Neural crest cell (in vitro differentiated cells): ENCODE measurements at regions not wholly inside any gene's neighbourhood (a gene's known extent, or its start where the extent isn't known, plus 50 kb on each side); places are given as distances from the start of the nearest gene placed in this dataset.
"Not testable (repeated sequence)": the region's sequence is repeated elsewhere in the genome, so short reads cannot be mapped to it uniquely, and the experiment has no call there.

Source experiments
- DNase-seq: peaks from one replicate; pipeline ENCODE4 v3.0.0; 2021; ENCODE audit warnings: low read depth, mixed read lengths, low spot score
- H3K27ac Mint-ChIP-seq: one replicate; pipeline ENCODE4 v1.8.0; 2021; ENCODE audit warnings: mild to moderate bottlenecking, mixed read lengths; ENCODE audit not compliant: unreplicated experiment
- H3K27me3 Mint-ChIP-seq: 2 replicates; pipeline ENCODE4 v1.8.0; 2021; ENCODE audit warnings: low read depth, mild to moderate bottlenecking, mixed read lengths
- H3K36me3 Mint-ChIP-seq: 2 replicates; pipeline ENCODE4 v1.8.0; 2021; ENCODE audit warnings: low read depth, mild to moderate bottlenecking, mixed read lengths
- H3K4me1 Mint-ChIP-seq: 2 replicates; pipeline ENCODE4 v1.8.0; 2021; ENCODE audit warnings: mixed read lengths
- H3K4me3 Mint-ChIP-seq: one replicate; pipeline ENCODE4 v1.8.0; 2021; ENCODE audit warnings: mild to moderate bottlenecking, mixed read lengths
- H3K9me3 Mint-ChIP-seq: 2 replicates; pipeline ENCODE4 v1.8.0; 2021; ENCODE audit warnings: mixed read lengths
- TF ChIP-seq, protein P1 (sequence below): fragments of 200-600 bp; sonication (generic); conservative IDR thresholded peaks from 2 replicates; pipeline ENCODE4 v1.5.0; 2021; ENCODE audit warnings: antibody characterized with exemption, mild to moderate bottlenecking

DNA sequence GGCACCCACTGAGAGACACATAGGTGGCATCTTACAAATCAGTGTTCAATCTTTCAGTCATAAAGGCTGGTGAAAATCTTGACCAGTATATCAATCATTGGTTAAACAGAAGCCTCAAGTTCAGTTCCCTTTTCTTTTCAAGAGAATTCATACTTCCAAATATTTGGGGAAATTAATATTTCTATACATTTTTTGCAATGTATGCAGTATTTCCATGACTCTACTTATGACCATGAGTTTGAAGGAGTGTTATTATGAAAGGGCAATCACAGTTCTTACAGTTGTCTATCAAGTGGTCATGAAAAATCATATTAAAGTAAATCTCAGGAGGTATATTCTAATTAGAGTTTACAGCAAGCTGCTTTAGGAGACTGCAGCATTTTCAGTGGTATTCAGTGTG, 724.0 kb downstream of the ANKRD7 start:
- Mint-ChIP-seq H3K9me3 (peaks cover 8% of the 10 kb centered on the region), H3K27me3 (no peaks in the 10 kb centered on the region), H3K27ac (no peak overlapping the region), H3K36me3 (no peaks in the 10 kb centered on the region), H3K4me1 (peaks cover 6% of the 10 kb centered on the region), H3K4me3 (no peak overlapping the region)
- no peak for DNase-seq
- TF ChIP-seq, protein P1, sequence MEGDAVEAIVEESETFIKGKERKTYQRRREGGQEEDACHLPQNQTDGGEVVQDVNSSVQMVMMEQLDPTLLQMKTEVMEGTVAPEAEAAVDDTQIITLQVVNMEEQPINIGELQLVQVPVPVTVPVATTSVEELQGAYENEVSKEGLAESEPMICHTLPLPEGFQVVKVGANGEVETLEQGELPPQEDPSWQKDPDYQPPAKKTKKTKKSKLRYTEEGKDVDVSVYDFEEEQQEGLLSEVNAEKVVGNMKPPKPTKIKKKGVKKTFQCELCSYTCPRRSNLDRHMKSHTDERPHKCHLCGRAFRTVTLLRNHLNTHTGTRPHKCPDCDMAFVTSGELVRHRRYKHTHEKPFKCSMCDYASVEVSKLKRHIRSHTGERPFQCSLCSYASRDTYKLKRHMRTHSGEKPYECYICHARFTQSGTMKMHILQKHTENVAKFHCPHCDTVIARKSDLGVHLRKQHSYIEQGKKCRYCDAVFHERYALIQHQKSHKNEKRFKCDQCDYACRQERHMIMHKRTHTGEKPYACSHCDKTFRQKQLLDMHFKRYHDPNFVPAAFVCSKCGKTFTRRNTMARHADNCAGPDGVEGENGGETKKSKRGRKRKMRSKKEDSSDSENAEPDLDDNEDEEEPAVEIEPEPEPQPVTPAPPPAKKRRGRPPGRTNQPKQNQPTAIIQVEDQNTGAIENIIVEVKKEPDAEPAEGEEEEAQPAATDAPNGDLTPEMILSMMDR: no peak

DNA sequence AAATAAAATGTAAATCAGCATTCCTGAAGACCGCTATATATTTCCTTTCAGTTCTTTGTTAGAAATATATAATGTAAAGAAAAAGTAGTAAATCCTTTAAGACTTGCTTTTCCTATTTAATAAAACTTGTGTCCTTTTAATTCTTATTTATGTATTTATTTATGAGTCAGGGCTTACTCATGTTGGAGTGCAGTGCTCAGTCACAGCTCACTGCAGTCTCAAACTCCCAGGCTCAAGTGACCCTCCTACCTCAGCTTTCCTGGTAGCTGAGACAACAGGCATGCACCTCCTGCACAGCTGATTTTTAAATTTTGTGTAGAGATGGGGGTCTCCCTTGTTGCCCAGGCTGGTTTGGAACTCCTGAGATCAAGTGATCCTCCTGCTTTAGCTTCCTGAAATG, 724.5 kb downstream of the ANKRD7 start:
- no peak overlapping the region for H3K4me3 Mint-ChIP-seq
- H3K4me1 Mint-ChIP-seq: peaks cover 6% of the 10 kb centered on the region
- H3K27ac Mint-ChIP-seq: no peak overlapping the region
- H3K27me3 Mint-ChIP-seq: no peaks in the 10 kb centered on the region
- peaks cover 8% of the 10 kb centered on the region for H3K9me3 Mint-ChIP-seq
- no peaks in the 10 kb centered on the region for H3K36me3 Mint-ChIP-seq
- TF ChIP-seq, protein P1: no peak
- DNase-seq: no peak

DNA sequence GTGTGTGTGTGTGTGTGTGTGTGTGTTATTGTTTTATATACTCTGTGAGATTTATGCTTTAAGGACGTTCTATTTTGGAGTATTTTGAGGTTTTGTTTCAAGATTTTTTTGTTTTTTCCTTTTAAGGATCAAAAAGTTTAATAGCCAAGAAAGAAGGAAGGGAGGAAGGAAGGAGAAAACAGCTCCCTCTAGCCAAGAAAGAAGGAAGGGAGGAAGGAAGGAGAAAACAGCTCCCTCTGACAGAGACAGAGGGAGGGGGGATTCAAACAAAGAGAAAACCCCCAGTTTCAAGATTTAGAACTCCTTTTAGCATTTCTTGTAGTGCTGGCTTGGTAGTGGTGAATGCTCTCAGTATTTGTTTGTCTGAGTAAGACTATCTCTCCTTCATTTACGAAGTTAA, 731.8 kb downstream of the ANKRD7 start:
- H3K4me1 Mint-ChIP-seq, H3K4me3 Mint-ChIP-seq, H3K27ac Mint-ChIP-seq, H3K27me3 Mint-ChIP-seq, H3K9me3 Mint-ChIP-seq, DNase-seq, H3K36me3 Mint-ChIP-seq: not testable (repeated sequence)

DNA sequence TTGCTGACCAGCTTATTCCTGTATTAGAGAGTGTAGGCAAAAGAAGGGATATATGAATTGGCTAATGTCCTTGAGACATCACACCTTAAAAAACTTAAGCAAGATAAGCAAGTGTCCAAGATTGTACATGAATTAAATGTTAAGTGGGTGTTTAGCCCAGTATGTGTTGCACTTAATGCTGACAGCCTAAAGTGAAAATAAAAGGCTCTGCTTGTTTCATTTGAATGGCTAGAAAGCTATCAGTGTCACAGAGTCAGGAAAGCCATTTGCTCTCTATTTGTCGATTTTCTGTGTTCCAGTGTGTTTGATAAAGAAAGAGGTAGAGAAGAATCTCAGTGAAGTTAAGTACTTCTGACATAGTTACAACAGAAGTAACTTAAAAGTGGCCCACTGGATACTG, 744.9 kb downstream of the ANKRD7 start:
- no peak overlapping the region for H3K4me3 Mint-ChIP-seq
- no peak overlapping the region for H3K27ac Mint-ChIP-seq
- TF ChIP-seq, protein P1: no peak
- no peaks in the 10 kb centered on the region for H3K36me3 Mint-ChIP-seq
- H3K27me3 Mint-ChIP-seq: no peaks in the 10 kb centered on the region
- peaks cover 3% of the 10 kb centered on the region for H3K4me1 Mint-ChIP-seq
- H3K9me3 Mint-ChIP-seq: no peaks in the 10 kb centered on the region
- no peak for DNase-seq

DNA sequence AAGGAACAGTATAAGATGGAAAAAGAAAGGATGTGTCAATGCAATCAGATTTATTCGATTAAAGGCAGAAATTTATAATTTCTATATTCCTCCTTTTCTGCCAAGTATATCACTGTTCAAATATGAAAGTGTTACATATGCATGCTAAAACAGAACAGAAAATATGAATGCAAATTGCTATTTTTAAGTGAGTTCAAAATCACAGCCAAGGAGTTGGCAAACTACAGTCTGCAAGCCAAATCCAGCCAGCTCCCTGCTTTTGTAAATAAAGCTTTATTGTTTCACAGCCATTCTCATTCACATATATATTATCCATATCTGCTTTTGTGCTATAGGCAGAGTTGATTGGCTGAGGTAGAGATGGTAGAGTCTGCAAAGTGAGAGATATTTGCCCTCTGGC, 747.2 kb downstream of the ANKRD7 start:
- H3K36me3 Mint-ChIP-seq: no peaks in the 10 kb centered on the region
- TF ChIP-seq, protein P1: no peak
- no peaks in the 10 kb centered on the region for H3K27me3 Mint-ChIP-seq
- no peak overlapping the region for H3K27ac Mint-ChIP-seq
- no peaks in the 10 kb centered on the region for H3K9me3 Mint-ChIP-seq
- peaks cover 10% of the 10 kb centered on the region for H3K4me1 Mint-ChIP-seq
- no peak overlapping the region for H3K4me3 Mint-ChIP-seq
- no peak for DNase-seq

DNA sequence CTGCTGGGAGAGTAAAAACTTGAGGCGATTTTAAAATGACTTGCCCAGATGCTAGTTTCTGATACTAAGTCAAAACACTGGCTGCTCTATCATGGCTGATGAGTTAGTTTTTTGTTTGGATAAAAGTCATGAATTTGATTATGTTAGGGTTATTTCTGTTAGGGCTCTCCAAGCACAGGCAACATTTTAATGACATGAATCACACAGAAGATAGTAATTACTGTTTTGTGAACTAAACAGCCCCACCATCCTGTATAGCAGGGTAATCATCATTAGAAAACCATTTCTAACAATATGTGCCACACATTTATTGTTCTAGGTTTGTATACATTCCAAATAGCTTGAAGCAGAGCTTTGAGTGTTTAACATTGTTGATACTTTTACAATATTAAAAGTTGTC, 750.3 kb downstream of the ANKRD7 start:
- peaks cover 10% of the 10 kb centered on the region for H3K4me1 Mint-ChIP-seq
- TF ChIP-seq, protein P1: no peak
- no peak overlapping the region for H3K4me3 Mint-ChIP-seq
- H3K36me3 Mint-ChIP-seq: no peaks in the 10 kb centered on the region
- no peaks in the 10 kb centered on the region for H3K27me3 Mint-ChIP-seq
- DNase-seq: no peak
- H3K9me3 Mint-ChIP-seq: no peaks in the 10 kb centered on the region
- no peak overlapping the region for H3K27ac Mint-ChIP-seq
